ENCODE measurements at regions not wholly inside any gene's neighbourhood (a gene's known extent, or its start where the extent isn't known, plus 50 kb on each side); places are given as distances from the start of the nearest gene placed in this dataset.

GRCh38 chr3:46129588-46130272 is 78.4 kb downstream of the CCR1 start:
- H3K4me3 ChIP-seq: no peak overlapping the region
- H3K27ac ChIP-seq: no peak overlapping the region
- no peak for DNase-seq
- H3K4me1 ChIP-seq: peaks cover 0 to 5% (median 0%) of the 10 kb centered on the region in 4 donors
- TF ChIP-seq CTCF (IDR thresholded peaks at IDR 0.05): no peak
- no peak for TF ChIP-seq POLR2A (IDR thresholded peaks at IDR 0.05)
- H3K9me3 ChIP-seq: no peaks in the 10 kb centered on the region
- no peaks in the 10 kb centered on the region for H3K27me3 ChIP-seq
- no peaks in the 10 kb centered on the region for H3K36me3 ChIP-seq

GRCh38 chr3:46127503-46127902 is 80.6 kb downstream of the CCR1 start:
- DNase-seq: no peak
- no peak for TF ChIP-seq CTCF (IDR thresholded peaks at IDR 0.05)
- no peak for TF ChIP-seq POLR2A (IDR thresholded peaks at IDR 0.05)
- Histone ChIP-seq H3K4me3 (no peak overlapping the region), H3K27me3 (no peaks in the 10 kb centered on the region), H3K9me3 (no peaks in the 10 kb centered on the region), H3K27ac (no peak overlapping the region), H3K4me1 (peaks cover 0 to 5% (median 0%) of the 10 kb centered on the region in 4 donors), H3K36me3 (no peaks in the 10 kb centered on the region)

- Histone ChIP-seq H3K36me3 (no peaks in the 10 kb centered on the region), H3K9me3 (no peaks in the 10 kb centered on the region), H3K27me3 (no peaks in the 10 kb centered on the region), H3K27ac (peak overlapping the region in 3 of 4 donors; percentile 4 to 44 (median 15)), H3K4me1 (peaks cover 0 to 2% (median 0%) of the 10 kb centered on the region in 4 donors), H3K4me3 (no peak overlapping the region)
- TF ChIP-seq POLR2A (IDR thresholded peaks at IDR 0.05) (no peak), CTCF (IDR thresholded peaks at IDR 0.05) (no peak)
- no peak for DNase-seq
Measured at GRCh38 chr3:46124216-46125177, 83.6 kb downstream of the CCR1 start.

GRCh38 chr3:46123646-46124045 is 84.5 kb downstream of the CCR1 start:
- Histone ChIP-seq H3K36me3 (no peaks in the 10 kb centered on the region), H3K4me1 (no peaks in the 10 kb centered on the region), H3K27me3 (no peaks in the 10 kb centered on the region), H3K9me3 (no peaks in the 10 kb centered on the region), H3K27ac (peak overlapping the region in 1 of 4 donors; percentile 15), H3K4me3 (no peak overlapping the region)
- TF ChIP-seq CTCF (IDR thresholded peaks at IDR 0.05) (no peak), POLR2A (IDR thresholded peaks at IDR 0.05) (no peak)
- DNase-seq: no peak

- no peaks in the 10 kb centered on the region for H3K9me3 ChIP-seq
- H3K4me3 ChIP-seq: no peak overlapping the region
- H3K4me1 ChIP-seq: no peaks in the 10 kb centered on the region
- no peaks in the 10 kb centered on the region for H3K27me3 ChIP-seq
- H3K27ac ChIP-seq: no peak overlapping the region
- DNase-seq: no peak
- no peaks in the 10 kb centered on the region for H3K36me3 ChIP-seq
- TF ChIP-seq CTCF (IDR thresholded peaks at IDR 0.05) (no peak), POLR2A (IDR thresholded peaks at IDR 0.05) (no peak)
Measured at GRCh38 chr3:46122091-46122490, 86.0 kb downstream of the CCR1 start.
